ENCODE measurements at regions not wholly inside any gene's neighbourhood (a gene's known extent, or its start where the extent isn't known, plus 50 kb on each side); places are given as distances from the start of the nearest gene placed in this dataset.

- peak overlapping the region; percentile 10 to 44; a peak in 2 of 4 replicates for H3K4me2 ChIP-seq (ENCODE audit: insufficient read depth in 1 of 2, low read depth in 2 of 2, low read length in 2 of 2)
- H3K9ac ChIP-seq (replicated peaks in 1 of 4; ENCODE audit: extremely low read depth in 1 of 4, low read depth in 3 of 4, low read length in 3 of 4) = no peak overlapping the region
- DNase-seq (ENCODE audit: low read depth in 1 of 2, low spot score in 2 of 2) = no peak
- H3K27ac ChIP-seq (ENCODE audit: low read depth, low read length) = peak overlapping the region; percentile 51
- peak overlapping the region; percentile 78; the same call in 1 of the 2 replicates for H2AFZ ChIP-seq (ENCODE audit: low read length)
- no peaks in the 10 kb centered on the region for H3K36me3 ChIP-seq (ENCODE audit: control insufficient read depth in 2 of 4, insufficient read depth in 4 of 4, low read length in 3 of 4)
- H3K79me2 ChIP-seq (ENCODE audit: control insufficient read depth in 1 of 2, insufficient read depth in 2 of 2, low read length in 2 of 2) = no peaks in the 10 kb centered on the region
- H4K91ac ChIP-seq (replicated peaks; ENCODE audit: insufficient read length, low read length) = no peak overlapping the region
- H2BK12ac ChIP-seq (ENCODE audit: low read depth, low read length) = peak overlapping the region; percentile 45; the same call in 1 of the 2 replicates
- H3K4ac ChIP-seq (replicated peaks; ENCODE audit: insufficient read length, low read depth, low read length) = no peak overlapping the region
- H3K27me3 ChIP-seq (replicated peaks in 1 of 4; ENCODE audit: control insufficient read depth in 3 of 4, extremely low read depth in 1 of 4, insufficient read depth in 3 of 4, low read length in 3 of 4) = no peaks in the 10 kb centered on the region
- no peaks in the 10 kb centered on the region for H4K20me1 ChIP-seq (replicated peaks in 1 of 2; ENCODE audit: control insufficient read depth in 1 of 2, insufficient read depth in 2 of 2, low read length in 2 of 2)
- no peak for FAIRE-seq
- H4K5ac ChIP-seq (ENCODE audit: insufficient read length, low read depth, low read length) = peak overlapping the region; percentile 16
- no peak overlapping the region; the same call in 1 of the 2 replicates for H2BK20ac ChIP-seq (ENCODE audit: low read length)
- peaks cover 6 to 11% (median 9%) of the 10 kb centered on the region in 4 experiments; a peak in 5 of 7 replicates for H3K4me1 ChIP-seq (replicated peaks in 1 of 4; ENCODE audit: control insufficient read depth in 3 of 4, insufficient read depth in 4 of 4, low read length in 3 of 4)
- H3K56ac ChIP-seq (replicated peaks; ENCODE audit: insufficient read length, low read depth, low read length) = no peak overlapping the region
- WGBS, 2 experiments (ENCODE audit: extremely low coverage in 1 of 2, insufficient coverage in 1 of 2, insufficient read length in 1 of 2, insufficient replicate concordance in 2 of 2, low coverage in 1 of 2, low lambda C conversion rate in 2 of 2, missing lambda C conversion rate in 1 of 2) = 53% methylated on average over 12 of the region's 12 CpGs; no CpG with 5 or more reads in 1 of the 2 experiments
- H3K4me3 ChIP-seq (ENCODE audit: extremely low read depth in 1 of 4, insufficient read depth in 2 of 4, low read depth in 3 of 4, low read length in 4 of 4) = 0 out of 8 replicates have a peak overlapping the region, but pooled peaks of 1 of the 4 experiments have one; percentile 13
- 0 out of 2 replicates have a peak overlapping the region, but pooled peaks have one; percentile 53 for H2BK15ac ChIP-seq (ENCODE audit: low read length)
- CTCF ChIA-PET (ENCODE audit: partially characterized antibody) = interaction anchor here (0.8 to 1.2 kb wide), 3 partner anchors 12 to 71 kb away, joined by 3 read pairs; no protein-coding TSS in a partner anchor
- peak overlapping the region; percentile 55; the same call in 1 of the 2 replicates for H2BK5ac ChIP-seq (ENCODE audit: low read depth, low read length)
- no peak overlapping the region for H2BK120ac ChIP-seq (replicated peaks; ENCODE audit: low read depth, low read length)
- no peak overlapping the region for H3K14ac ChIP-seq (ENCODE audit: insufficient read length)
- H3K18ac ChIP-seq (ENCODE audit: extremely low read depth, low read length) = 0 out of 2 replicates have a peak overlapping the region, but pooled peaks have one; percentile 29
- no peaks in the 10 kb centered on the region for H3K23me2 ChIP-seq (ENCODE audit: low read depth, low read length)
- H2AK5ac ChIP-seq (ENCODE audit: low read depth, low read length) = no peak overlapping the region
- peak overlapping the region; percentile 42; the same call in 1 of the 2 replicates for H4K8ac ChIP-seq (ENCODE audit: extremely low read depth, insufficient read depth, low read length)
- H3K23ac ChIP-seq (ENCODE audit: insufficient read length) = no peak overlapping the region
- TF ChIP-seq MAFK (IDR thresholded peaks at IDR 0.05; ENCODE audit: low read depth, low read length) (no peak), BCL11A (IDR thresholded peaks at IDR 0.05; ENCODE audit: low read depth in 2 of 2, low read length in 2 of 2) (no peak), CTBP2 (IDR thresholded peaks at IDR 0.05; ENCODE audit: borderline replicate concordance, insufficient read depth, insufficient read length, low read length) (no peak), SRF (IDR thresholded peaks at IDR 0.05; ENCODE audit: low read depth, low read length) (no peak), POLR2A (IDR thresholded peaks at IDR 0.05; ENCODE audit: control extremely low read depth in 1 of 2, low read depth in 2 of 2, low read length in 2 of 2) (peak in 1 of 2 experiments; percentile 36; a peak in 1 of 3 replicates), EP300 (IDR thresholded peaks at IDR 0.05; ENCODE audit: borderline replicate concordance in 1 of 2, low read depth in 2 of 2, low read length in 2 of 2) (no peak)
- H3K9me3 ChIP-seq (ENCODE audit: insufficient read depth in 2 of 2, low read depth in 1 of 2, low read length in 1 of 2) = no peaks in the 10 kb centered on the region
- H3K79me1 ChIP-seq (ENCODE audit: low read depth, low read length) = no peaks in the 10 kb centered on the region
- POLR2A ChIA-PET (ENCODE audit: partially characterized antibody) = interaction anchor here (0.6 to 1.3 kb wide), 9 partner anchors 8 to 1223 kb away, joined by 3 to 8 read pairs (median 3); no protein-coding TSS in a partner anchor
These were observed 59.8 kb upstream of the PELI1 start for GRCh38 chr2:64203858-64204632.

Measured in H1 (cell line).